H9 (cell line): ENCODE measurements at regions not wholly inside any gene's neighbourhood (a gene's known extent, or its start where the extent isn't known, plus 50 kb on each side); places are given as distances from the start of the nearest gene placed in this dataset.

ENCODE experiments used
- DNase-seq: peaks from one replicate; pipeline ENCODE4 v3.0.0-alpha.2; 2017
- H2AFZ ChIP-seq: one replicate; pipeline ENCODE4 v1.6.1; 2013; ENCODE audit warnings: mild to moderate bottlenecking, low read length, control low read depth, moderate library complexity
- H2AK5ac ChIP-seq: 2 replicates; pipeline ENCODE4 v1.6.1; 2013; ENCODE audit warnings: low read length, control low read depth, mixed read lengths; ENCODE audit not compliant: insufficient read length
- H2BK120ac ChIP-seq: one replicate; pipeline ENCODE4 v1.6.1; 2013; ENCODE audit warnings: low read depth, mild to moderate bottlenecking, low read length, control low read depth, inconsistent platforms; ENCODE audit not compliant: poor library complexity, severe bottlenecking
- H2BK12ac ChIP-seq: 2 replicates; pipeline ENCODE4 v1.6.1; 2013; ENCODE audit warnings: low read length, control low read depth, mixed read lengths, low read depth; ENCODE audit not compliant: insufficient read length
- H2BK15ac ChIP-seq: 2 replicates; pipeline ENCODE4 v1.6.1; 2013; ENCODE audit warnings: low read depth, low read length, control low read depth
- H2BK20ac ChIP-seq: one replicate; pipeline ENCODE4 v1.6.1; 2013; ENCODE audit warnings: low read depth, mild to moderate bottlenecking, low read length, control low read depth, inconsistent platforms; ENCODE audit not compliant: poor library complexity, severe bottlenecking
- H2BK5ac ChIP-seq: 2 replicates; pipeline ENCODE4 v1.6.1; 2013; ENCODE audit warnings: low read length, control low read depth, mixed read lengths; ENCODE audit not compliant: insufficient read length
- H3K14ac ChIP-seq: 2 replicates; pipeline ENCODE4 v1.6.1; 2013; ENCODE audit warnings: low read length, control low read depth; ENCODE audit not compliant: insufficient read depth
- H3K18ac ChIP-seq: 2 replicates; pipeline ENCODE4 v1.6.1; 2013; ENCODE audit warnings: low read depth, mild to moderate bottlenecking, mixed read lengths, low read length, control low read depth; ENCODE audit not compliant: insufficient read length
- H3K23ac ChIP-seq: 2 replicates; pipeline ENCODE4 v1.6.1; 2013; ENCODE audit warnings: low read length, control low read depth, mixed read lengths, low read depth; ENCODE audit not compliant: insufficient read length
- H3K23me2 ChIP-seq: 2 replicates; pipeline ENCODE4 v1.6.1; 2013; ENCODE audit warnings: low read depth, mild to moderate bottlenecking, mixed read lengths, low read length, control low read depth; ENCODE audit not compliant: insufficient read length, poor library complexity, severe bottlenecking
- H3K27ac ChIP-seq: 2 replicates; pipeline ENCODE4 v1.5.1; 2013; ENCODE audit warnings: low read length, control low read depth, mixed read lengths, low read depth; ENCODE audit not compliant: insufficient read length
- H3K27me3 ChIP-seq: 2 replicates; pipeline ENCODE4 v1.6.1; 2013; ENCODE audit warnings: low read length, control low read depth, inconsistent platforms; ENCODE audit not compliant: insufficient read depth
- H3K4ac ChIP-seq: 2 replicates; pipeline ENCODE4 v1.6.1; 2013; ENCODE audit warnings: low read depth, mild to moderate bottlenecking, control low read depth, inconsistent platforms, low read length, moderate library complexity
- H3K4me1 ChIP-seq: 2 replicates; pipeline ENCODE4 v1.6.1; 2013; ENCODE audit warnings: low read length, control low read depth, inconsistent platforms; ENCODE audit not compliant: insufficient read depth
- H3K4me2 ChIP-seq: 2 replicates; pipeline ENCODE4 v1.6.1; 2013; ENCODE audit warnings: low read length, control low read depth, mixed read lengths; ENCODE audit not compliant: insufficient read length, insufficient read depth
- H3K56ac ChIP-seq: 2 replicates; pipeline ENCODE4 v1.6.1; 2013; ENCODE audit warnings: low read depth, mild to moderate bottlenecking, mixed read lengths, low read length, control low read depth; ENCODE audit not compliant: insufficient read length
- H3K79me1 ChIP-seq: 2 replicates; pipeline ENCODE4 v1.6.1; 2013; ENCODE audit warnings: low read depth, mild to moderate bottlenecking, moderate library complexity, low read length, control low read depth, inconsistent platforms; ENCODE audit not compliant: insufficient read depth, poor library complexity, severe bottlenecking
- H3K79me2 ChIP-seq: 2 replicates; pipeline ENCODE4 v1.6.1; 2013; ENCODE audit warnings: low read length, control low read depth, inconsistent platforms; ENCODE audit not compliant: insufficient read depth
- H3K9ac ChIP-seq: 2 replicates; pipeline ENCODE4 v1.6.1; 2013; ENCODE audit warnings: low read length, control low read depth, mixed read lengths; ENCODE audit not compliant: insufficient read length; ENCODE audit errors: extremely low read depth
- H3K9me3 ChIP-seq: one replicate; pipeline ENCODE4 v1.6.1; 2013; ENCODE audit warnings: low read depth, low read length, inconsistent platforms; ENCODE audit not compliant: control insufficient read depth
- H3T11ph ChIP-seq: one replicate; pipeline ENCODE4 v1.6.1; 2013; ENCODE audit warnings: mild to moderate bottlenecking, low read length, control low read depth, inconsistent platforms
- H4K20me1 ChIP-seq: one replicate; pipeline ENCODE4 v1.6.1; 2013; ENCODE audit not compliant: control insufficient read depth, insufficient read length, insufficient read depth
- H4K5ac ChIP-seq: 2 replicates; pipeline ENCODE4 v1.6.1; 2013; ENCODE audit warnings: low read depth, mild to moderate bottlenecking, mixed read lengths, low read length, control low read depth; ENCODE audit not compliant: insufficient read length
- H4K8ac ChIP-seq: replicated peaks from 2 replicates; pipeline ENCODE4 v1.6.1; 2013; ENCODE audit warnings: low read length, control low read depth, mixed read lengths, low read depth; ENCODE audit not compliant: insufficient read length
- H4K91ac ChIP-seq: 2 replicates; pipeline ENCODE4 v1.6.1; 2013; ENCODE audit warnings: low read depth, mild to moderate bottlenecking, moderate library complexity, mixed read lengths, low read length, control low read depth; ENCODE audit not compliant: insufficient read length
- H3K27ac Mint-ChIP-seq, 3 experiments: 2 replicates in 2 of 3; 3 replicates in 1 of 3; pipeline ENCODE4 v1.8.0; 2020 to 2021; ENCODE audit warnings: mixed read lengths in 3 of 3, mild to moderate bottlenecking in 1 of 3, moderate library complexity in 1 of 3
- H3K27me3 Mint-ChIP-seq: 2 replicates; pipeline ENCODE4 v1.8.0; 2021; ENCODE audit warnings: low read depth, mild to moderate bottlenecking, moderate library complexity, mixed read lengths
- H3K36me3 Mint-ChIP-seq, 3 experiments: 2 replicates in 2 of 3; 3 replicates in 1 of 3; pipeline ENCODE4 v1.8.0; 2020 to 2021; ENCODE audit warnings: low read depth in 3 of 3, mixed read lengths in 3 of 3; ENCODE audit not compliant: insufficient read depth in 1 of 3
- H3K4me1 Mint-ChIP-seq, 2 experiments: 2 replicates each; pipeline ENCODE4 v1.8.0; 2020; ENCODE audit warnings: mixed read lengths in 2 of 2
- H3K4me3 Mint-ChIP-seq, 2 experiments: 2 replicates in 1 of 2; 3 replicates in 1 of 2; pipeline ENCODE4 v1.8.0; 2020 to 2021; ENCODE audit warnings: mild to moderate bottlenecking in 2 of 2, mixed read lengths in 2 of 2, moderate library complexity in 1 of 2
- H3K9me3 Mint-ChIP-seq, 2 experiments: 2 replicates in 1 of 2; 3 replicates in 1 of 2; pipeline ENCODE4 v1.8.0; 2020; ENCODE audit warnings: mild to moderate bottlenecking in 2 of 2, mixed read lengths in 2 of 2, moderate library complexity in 1 of 2
- WGBS: extraction: QIAGEN DNeasy Blood & Tissue Kit; methylation state at CpG from one replicate; pipeline ENCODE4 v1.1.7; 2013; ENCODE audit warnings: missing lambda C conversion rate, low lambda C conversion rate, mixed read lengths; ENCODE audit not compliant: insufficient read length; ENCODE audit errors: extremely low coverage; 5-methylcytosine and 5-hydroxymethylcytosine counted together
- TF ChIP-seq, protein P1 (sequence below): fragments of 200-600 bp; sonication (generic); conservative IDR thresholded peaks from 3 replicates; pipeline ENCODE4 v1.8.0; 2021; ENCODE audit warnings: antibody characterized with exemption, mild to moderate bottlenecking

DNA sequence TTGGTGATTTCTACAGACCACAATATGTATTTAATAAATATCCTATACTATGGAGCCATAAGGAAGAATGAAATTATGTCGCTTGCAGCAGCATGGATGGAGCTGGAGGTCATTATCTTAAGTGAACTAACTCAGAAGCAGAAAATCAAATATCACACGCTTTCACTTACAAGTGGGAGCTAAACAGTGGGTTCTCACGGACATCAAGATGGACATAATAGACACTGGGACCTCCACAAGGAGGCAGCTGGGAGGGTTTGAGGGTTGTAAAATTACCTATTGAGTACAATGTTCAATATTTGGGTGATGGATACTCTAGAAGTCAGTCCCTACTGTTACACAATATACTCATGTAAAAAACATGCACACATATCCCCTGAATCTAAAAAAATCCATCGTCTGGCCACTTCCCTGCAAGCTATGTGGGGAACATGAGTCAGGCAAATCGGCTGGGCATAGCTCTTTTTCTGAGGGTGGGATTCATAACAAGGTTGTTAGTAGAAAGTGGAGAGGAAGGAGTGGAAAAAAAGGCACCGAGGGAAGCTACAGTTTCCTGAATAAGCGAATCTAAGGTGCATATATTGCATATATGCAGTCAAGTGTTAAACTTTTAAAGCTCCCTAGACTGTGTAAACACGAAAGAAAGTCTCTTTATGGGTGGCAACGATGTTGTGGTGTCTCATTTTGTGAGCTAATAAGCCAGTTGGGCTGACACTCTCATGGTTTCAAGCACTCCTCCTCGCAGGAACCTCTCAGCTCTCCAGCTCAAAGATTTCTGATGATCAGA, 135.2 kb upstream of the CPHXL start:
- no CpG with 5 or more reads among the region's 10 CpGs for WGBS
- no peak overlapping the region for H3K27ac Mint-ChIP-seq
- no peak overlapping the region for H3K4me2 ChIP-seq

More for the DNA sequence above, 135.2 kb upstream of the CPHXL start:
- no peak overlapping the region for H3K4ac ChIP-seq
- no peak for DNase-seq
- no peak overlapping the region for H3K9ac ChIP-seq
- no peak overlapping the region for H2BK120ac ChIP-seq
- H3K56ac ChIP-seq: no peak overlapping the region
- H3K79me2 ChIP-seq: no peaks in the 10 kb centered on the region
- no peak overlapping the region for H2BK12ac ChIP-seq
- H2AK5ac ChIP-seq: no peak overlapping the region
- no peak overlapping the region for H4K91ac ChIP-seq
- H2BK15ac ChIP-seq: no peak overlapping the region
- H3K23me2 ChIP-seq: no peaks in the 10 kb centered on the region
- H4K8ac ChIP-seq: no peak overlapping the region
- H2AFZ ChIP-seq: no peak overlapping the region
- Mint-ChIP-seq H3K9me3 (no peaks in the 10 kb centered on the region; a peak in 1 of 5 replicates), H3K36me3 (no peaks in the 10 kb centered on the region), H3K27me3 (peaks cover 47% of the 10 kb centered on the region), H3K4me3 (no peak overlapping the region), H3K4me1 (peaks cover 0 to 2% of the 10 kb centered on the region in 2 experiments; a peak in 1 of 4 replicates)
- TF ChIP-seq, protein P1, sequence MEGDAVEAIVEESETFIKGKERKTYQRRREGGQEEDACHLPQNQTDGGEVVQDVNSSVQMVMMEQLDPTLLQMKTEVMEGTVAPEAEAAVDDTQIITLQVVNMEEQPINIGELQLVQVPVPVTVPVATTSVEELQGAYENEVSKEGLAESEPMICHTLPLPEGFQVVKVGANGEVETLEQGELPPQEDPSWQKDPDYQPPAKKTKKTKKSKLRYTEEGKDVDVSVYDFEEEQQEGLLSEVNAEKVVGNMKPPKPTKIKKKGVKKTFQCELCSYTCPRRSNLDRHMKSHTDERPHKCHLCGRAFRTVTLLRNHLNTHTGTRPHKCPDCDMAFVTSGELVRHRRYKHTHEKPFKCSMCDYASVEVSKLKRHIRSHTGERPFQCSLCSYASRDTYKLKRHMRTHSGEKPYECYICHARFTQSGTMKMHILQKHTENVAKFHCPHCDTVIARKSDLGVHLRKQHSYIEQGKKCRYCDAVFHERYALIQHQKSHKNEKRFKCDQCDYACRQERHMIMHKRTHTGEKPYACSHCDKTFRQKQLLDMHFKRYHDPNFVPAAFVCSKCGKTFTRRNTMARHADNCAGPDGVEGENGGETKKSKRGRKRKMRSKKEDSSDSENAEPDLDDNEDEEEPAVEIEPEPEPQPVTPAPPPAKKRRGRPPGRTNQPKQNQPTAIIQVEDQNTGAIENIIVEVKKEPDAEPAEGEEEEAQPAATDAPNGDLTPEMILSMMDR: no peak
- no peak overlapping the region for H3T11ph ChIP-seq
- no peak overlapping the region for H4K5ac ChIP-seq
- no peak overlapping the region for H3K14ac ChIP-seq
- H3K18ac ChIP-seq: no peak overlapping the region
- no peaks in the 10 kb centered on the region for H3K4me1 ChIP-seq
- H2BK20ac ChIP-seq: no peak overlapping the region
- H3K27ac ChIP-seq: no peak overlapping the region
- H4K20me1 ChIP-seq: no peaks in the 10 kb centered on the region
- no peaks in the 10 kb centered on the region for H3K79me1 ChIP-seq
- H3K23ac ChIP-seq: no peak overlapping the region
- no peaks in the 10 kb centered on the region for H3K9me3 ChIP-seq
- H2BK5ac ChIP-seq: no peak overlapping the region
- no peaks in the 10 kb centered on the region for H3K27me3 ChIP-seq
